Neutrophil (primary cell): ENCODE measurements at regions not wholly inside any gene's neighbourhood (a gene's known extent, or its start where the extent isn't known, plus 50 kb on each side); places are given as distances from the start of the nearest gene placed in this dataset.
"Not testable (repeated sequence)": the region's sequence is repeated elsewhere in the genome, so short reads cannot be mapped to it uniquely, and the experiment has no call there.

ENCODE experiments used
- H3K27ac ChIP-seq: fragments of 200-600 bp; sonication (generic); 2 replicates; pipeline ENCODE4 v1.5.1; 2016; ENCODE audit warnings: mild to moderate bottlenecking, moderate library complexity
- H3K27me3 ChIP-seq: fragments of 200-600 bp; sonication (generic); 2 replicates; pipeline ENCODE4 v1.6.0; 2016; ENCODE audit warnings: mild to moderate bottlenecking
- H3K36me3 ChIP-seq: fragments of 200-600 bp; sonication (generic); 2 replicates; pipeline ENCODE4 v1.5.1; 2017
- H3K4me1 ChIP-seq, 2 experiments: fragments of 200-600 bp in 1 of 2; sonication (generic) in 1 of 2; 1 replicate in 1 of 2; 2 replicates in 1 of 2; pipeline versions ENCODE4 v1.5.1 to v1.6.1; 2013 to 2016; ENCODE audit warnings: low read depth in 1 of 2, low read length in 1 of 2, mild to moderate bottlenecking in 1 of 2, moderate library complexity in 1 of 2; ENCODE audit not compliant: control insufficient read depth in 1 of 2, insufficient read depth in 1 of 2
- H3K4me3 ChIP-seq, 2 experiments: fragments of 200-600 bp in 1 of 2; sonication (generic) in 1 of 2; 1 replicate in 1 of 2; 2 replicates in 1 of 2; pipeline ENCODE4 v1.5.1; 2013 to 2016; ENCODE audit warnings: low read depth in 1 of 2, low read length in 1 of 2, mild to moderate bottlenecking in 1 of 2, moderate library complexity in 1 of 2
- H3K9me3 ChIP-seq: fragments of 200-600 bp; sonication (generic); 2 replicates; pipeline ENCODE4 v1.5.1; 2016
- TF ChIP-seq, protein P1 (sequence below): fragments of 200-600 bp; sonication (generic); IDR thresholded peaks from 2 replicates; pipeline ENCODE4 v1.5.1; 2016; ENCODE audit warnings: antibody characterized with exemption

DNA sequence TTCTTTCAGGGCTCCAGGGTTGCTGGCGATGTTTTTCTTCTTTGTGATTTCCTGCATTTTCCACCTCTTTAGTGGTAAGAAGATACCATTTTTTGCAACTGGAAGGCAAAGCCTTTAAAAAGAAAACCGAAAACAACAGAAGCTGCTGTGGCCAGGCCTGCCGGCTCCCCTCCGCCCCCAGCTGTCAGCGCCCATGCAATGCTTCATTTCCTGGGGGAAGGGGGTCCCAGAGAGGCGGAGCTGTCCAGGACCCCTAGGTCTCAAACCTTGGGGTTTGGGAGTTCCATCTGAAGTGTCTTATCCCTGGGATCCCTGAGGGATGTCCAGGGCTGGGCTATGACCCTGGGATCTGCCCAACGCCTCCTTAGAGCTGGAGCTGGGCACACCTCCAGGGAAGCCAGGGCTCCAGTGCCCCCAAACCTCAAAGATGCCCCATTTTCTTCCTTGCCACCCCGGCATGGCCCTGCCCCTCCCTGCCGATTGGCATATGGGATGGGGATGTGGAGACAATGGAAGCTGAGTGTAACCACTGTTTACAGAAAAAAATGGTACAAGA, 257.2 kb upstream of the MVB12B start:
- TF ChIP-seq, protein P1, sequence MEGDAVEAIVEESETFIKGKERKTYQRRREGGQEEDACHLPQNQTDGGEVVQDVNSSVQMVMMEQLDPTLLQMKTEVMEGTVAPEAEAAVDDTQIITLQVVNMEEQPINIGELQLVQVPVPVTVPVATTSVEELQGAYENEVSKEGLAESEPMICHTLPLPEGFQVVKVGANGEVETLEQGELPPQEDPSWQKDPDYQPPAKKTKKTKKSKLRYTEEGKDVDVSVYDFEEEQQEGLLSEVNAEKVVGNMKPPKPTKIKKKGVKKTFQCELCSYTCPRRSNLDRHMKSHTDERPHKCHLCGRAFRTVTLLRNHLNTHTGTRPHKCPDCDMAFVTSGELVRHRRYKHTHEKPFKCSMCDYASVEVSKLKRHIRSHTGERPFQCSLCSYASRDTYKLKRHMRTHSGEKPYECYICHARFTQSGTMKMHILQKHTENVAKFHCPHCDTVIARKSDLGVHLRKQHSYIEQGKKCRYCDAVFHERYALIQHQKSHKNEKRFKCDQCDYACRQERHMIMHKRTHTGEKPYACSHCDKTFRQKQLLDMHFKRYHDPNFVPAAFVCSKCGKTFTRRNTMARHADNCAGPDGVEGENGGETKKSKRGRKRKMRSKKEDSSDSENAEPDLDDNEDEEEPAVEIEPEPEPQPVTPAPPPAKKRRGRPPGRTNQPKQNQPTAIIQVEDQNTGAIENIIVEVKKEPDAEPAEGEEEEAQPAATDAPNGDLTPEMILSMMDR = no peak
- Histone ChIP-seq H3K27ac (no peak overlapping the region), H3K36me3 (no peaks in the 10 kb centered on the region), H3K27me3 (peaks cover 15% of the 10 kb centered on the region), H3K4me1 (no peaks in the 10 kb centered on the region), H3K4me3 (no peak overlapping the region), H3K9me3 (no peaks in the 10 kb centered on the region)

DNA sequence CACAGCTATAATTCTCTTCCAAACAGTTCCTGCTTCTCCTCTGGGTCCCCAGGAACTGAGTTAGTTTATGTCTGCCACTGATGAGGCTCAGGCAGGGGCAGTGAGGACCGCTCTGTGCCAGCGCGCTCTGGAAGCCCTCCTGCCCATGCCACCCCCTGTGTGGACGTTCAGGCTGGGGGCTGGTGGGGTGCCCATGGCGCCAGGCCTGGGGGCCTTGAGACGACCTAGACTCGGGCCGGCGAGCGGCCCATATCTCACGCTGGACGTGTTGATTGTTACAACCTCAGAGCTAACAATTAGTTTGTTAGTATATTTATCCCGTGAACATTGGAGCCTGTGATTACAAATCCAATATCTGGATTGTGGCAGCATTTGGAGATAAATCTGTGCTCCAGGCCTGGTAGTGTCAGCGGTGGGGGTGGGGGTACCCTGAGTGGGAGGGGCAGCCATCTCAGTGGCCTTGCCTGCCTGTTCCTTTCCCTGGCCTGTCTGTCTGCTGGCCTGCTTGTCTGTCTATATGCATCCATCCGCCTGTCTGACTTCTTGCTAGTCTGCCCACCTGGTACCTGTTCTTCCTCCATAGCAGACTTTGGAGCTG, 256.5 kb upstream of the MVB12B start:
- H3K36me3 ChIP-seq = no peaks in the 10 kb centered on the region
- TF ChIP-seq, protein P1 = no peak
- no peak overlapping the region for H3K4me3 ChIP-seq
- no peaks in the 10 kb centered on the region for H3K4me1 ChIP-seq
- H3K9me3 ChIP-seq = no peaks in the 10 kb centered on the region
- H3K27ac ChIP-seq = no peak overlapping the region
- peaks cover 15% of the 10 kb centered on the region for H3K27me3 ChIP-seq

DNA sequence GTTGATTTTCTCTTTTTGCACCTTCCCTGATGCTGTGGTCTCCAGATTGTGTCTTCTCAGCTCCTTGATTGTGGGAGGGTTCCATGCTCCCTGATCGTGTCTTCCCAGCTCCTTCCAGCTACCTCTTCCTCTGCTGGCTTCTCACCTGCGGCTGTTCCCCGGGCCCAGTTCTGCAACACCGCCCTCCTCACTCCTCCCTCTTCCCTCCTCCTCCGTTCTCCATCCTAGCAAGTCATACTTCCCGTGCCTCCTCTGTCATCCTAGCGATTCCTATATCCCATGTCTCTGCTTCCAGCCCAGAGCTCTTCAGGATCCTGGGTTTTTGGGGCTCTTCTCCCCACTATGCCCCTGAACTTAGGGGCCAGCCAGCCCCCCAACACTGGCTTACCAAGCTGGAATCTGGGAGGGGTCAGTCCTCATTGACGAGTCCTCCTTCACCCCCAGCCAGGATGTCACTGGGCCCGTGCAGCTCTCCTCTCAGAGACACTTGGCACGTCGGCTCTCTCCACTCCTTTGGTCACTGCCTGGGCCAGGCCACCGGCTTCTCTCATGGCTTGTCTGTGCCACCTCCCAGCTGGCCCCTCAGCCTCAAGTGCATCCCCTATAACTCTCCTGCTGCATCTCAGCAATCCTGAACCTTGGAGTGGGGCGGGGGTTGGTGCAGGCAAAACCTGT, 255.4 kb upstream of the MVB12B start:
- H3K4me3 ChIP-seq = no peak overlapping the region
- TF ChIP-seq, protein P1 = no peak
- peaks cover 15% of the 10 kb centered on the region for H3K27me3 ChIP-seq
- H3K27ac ChIP-seq = no peak overlapping the region
- H3K9me3 ChIP-seq = no peaks in the 10 kb centered on the region
- H3K4me1 ChIP-seq = no peaks in the 10 kb centered on the region
- H3K36me3 ChIP-seq = no peaks in the 10 kb centered on the region

DNA sequence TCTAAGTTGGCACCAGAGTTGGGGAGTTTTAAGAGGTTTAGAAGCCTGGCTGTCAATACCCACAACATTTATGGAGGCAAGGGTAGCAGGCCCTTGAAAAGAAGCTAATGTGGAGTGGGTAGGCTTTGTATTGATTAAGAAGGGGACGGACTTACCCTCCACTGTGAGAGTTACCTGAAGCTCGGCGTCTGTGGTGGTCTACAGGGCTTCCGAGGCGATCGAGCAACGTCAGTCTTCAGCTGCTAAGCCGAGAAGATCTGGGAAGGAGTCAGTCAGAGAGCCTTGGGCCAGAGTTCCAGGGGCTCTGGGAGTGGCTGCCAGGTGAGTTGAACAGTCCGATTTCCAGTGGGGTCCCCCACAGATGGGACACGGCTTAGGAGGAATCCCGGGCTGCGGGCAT, 249.0 kb upstream of the MVB12B start:
- H3K27ac ChIP-seq, H3K4me3 ChIP-seq, H3K36me3 ChIP-seq, H3K9me3 ChIP-seq, H3K4me1 ChIP-seq: not testable (repeated sequence)
- H3K27me3 ChIP-seq = peaks cover 14% of the 10 kb centered on the region

DNA sequence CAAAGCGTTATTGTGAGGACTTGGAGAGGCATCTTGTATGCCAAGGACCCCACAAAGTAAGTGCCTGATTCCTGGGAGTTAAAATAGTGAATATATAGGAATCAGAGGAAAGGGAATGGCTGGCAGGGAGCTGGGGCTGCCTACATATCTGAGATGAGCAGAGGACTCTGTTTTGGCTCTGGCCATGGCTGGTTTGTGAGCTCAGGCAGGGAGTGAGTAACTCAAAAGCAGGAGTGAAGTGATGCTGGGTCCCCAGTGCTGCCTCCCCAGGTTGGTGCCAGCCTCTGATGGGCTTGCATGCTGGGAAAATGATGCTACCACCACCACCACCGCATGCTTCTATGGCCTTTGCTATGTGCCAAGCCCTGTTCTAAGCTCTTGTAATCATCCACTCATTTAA, 246.0 kb upstream of the MVB12B start:
- Histone ChIP-seq H3K36me3 (no peaks in the 10 kb centered on the region), H3K27ac (no peak overlapping the region), H3K27me3 (peaks cover 24% of the 10 kb centered on the region), H3K4me1 (no peaks in the 10 kb centered on the region), H3K9me3 (no peaks in the 10 kb centered on the region), H3K4me3 (no peak overlapping the region)
- TF ChIP-seq, protein P1 = no peak

DNA sequence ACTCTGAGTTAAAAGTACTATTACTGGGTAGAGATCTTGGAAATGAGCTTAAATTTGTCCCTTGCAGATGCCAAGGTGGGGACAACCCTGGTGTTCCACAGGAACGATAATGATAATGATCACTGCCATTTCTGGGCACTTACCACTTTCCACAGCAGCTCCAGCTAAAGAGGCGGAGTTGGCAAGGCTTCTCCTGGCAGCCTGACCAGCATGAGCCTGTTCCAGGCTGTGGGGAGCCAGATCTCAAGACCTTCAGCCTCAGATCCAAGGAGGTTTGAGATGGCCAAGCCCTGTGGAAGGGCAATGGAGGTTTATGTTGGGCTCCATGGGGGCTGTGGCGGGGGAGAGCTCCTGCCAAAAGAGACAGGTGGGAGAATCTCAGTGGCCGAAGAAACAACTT, 244.9 kb upstream of the MVB12B start:
- TF ChIP-seq, protein P1 = no peak
- Histone ChIP-seq H3K36me3 (no peaks in the 10 kb centered on the region), H3K4me1 (no peaks in the 10 kb centered on the region), H3K27ac (no peak overlapping the region), H3K9me3 (no peaks in the 10 kb centered on the region), H3K27me3 (peaks cover 27% of the 10 kb centered on the region), H3K4me3 (no peak overlapping the region)
